ENCODE measurements at regions not wholly inside any gene's neighbourhood (a gene's known extent, or its start where the extent isn't known, plus 50 kb on each side); places are given as distances from the start of the nearest gene placed in this dataset.
A peak's percentile ranks its signal among the peaks of the same experiment; 100 is the strongest.
"Not testable (repeated sequence)": the region's sequence is repeated elsewhere in the genome, so short reads cannot be mapped to it uniquely, and the experiment has no call there.

- not testable (repeated sequence) for H3K27ac ChIP-seq (ENCODE audit: low read depth, low read length); H3K4me3 ChIP-seq (ENCODE audit: low read depth, low read length); H3K9me3 ChIP-seq (ENCODE audit: control insufficient read depth, insufficient read depth, low read length); H3K4me1 ChIP-seq (ENCODE audit: control insufficient read depth, insufficient read depth, low read length); H3K36me3 ChIP-seq (ENCODE audit: control insufficient read depth, insufficient read depth, low read length); DNase-seq (ENCODE audit: low read depth in 4 of 6, low spot score in 6 of 6); H3K27me3 ChIP-seq (ENCODE audit: control insufficient read depth, insufficient read depth, low read length)
- WGBS (ENCODE audit: insufficient coverage): no CpG with 5 or more reads among the region's 3 CpGs
Measured at GRCh38 chr2:87488991-87489390, 258.9 kb upstream of the PLGLB2 start.

GRCh38 chr2:87494846-87495245, 253.0 kb upstream of the PLGLB2 start:
- H3K4me1 ChIP-seq (ENCODE audit: control insufficient read depth, insufficient read depth, low read length); H3K36me3 ChIP-seq (ENCODE audit: control insufficient read depth, insufficient read depth, low read length); DNase-seq (ENCODE audit: low read depth in 4 of 6, low spot score in 6 of 6); H3K4me3 ChIP-seq (ENCODE audit: low read depth, low read length); H3K27me3 ChIP-seq (ENCODE audit: control insufficient read depth, insufficient read depth, low read length); H3K9me3 ChIP-seq (ENCODE audit: control insufficient read depth, insufficient read depth, low read length); H3K27ac ChIP-seq (ENCODE audit: low read depth, low read length): not testable (repeated sequence)
- no CpG with 5 or more reads among the region's 5 CpGs for WGBS (ENCODE audit: insufficient coverage)

- not testable (repeated sequence) for H3K36me3 ChIP-seq (ENCODE audit: control insufficient read depth, insufficient read depth, low read length); H3K4me1 ChIP-seq (ENCODE audit: control insufficient read depth, insufficient read depth, low read length); H3K4me3 ChIP-seq (ENCODE audit: low read depth, low read length); H3K9me3 ChIP-seq (ENCODE audit: control insufficient read depth, insufficient read depth, low read length); DNase-seq (ENCODE audit: low read depth in 4 of 6, low spot score in 6 of 6); H3K27me3 ChIP-seq (ENCODE audit: control insufficient read depth, insufficient read depth, low read length); H3K27ac ChIP-seq (ENCODE audit: low read depth, low read length)
- WGBS (ENCODE audit: insufficient coverage): no CpG with 5 or more reads among the region's 5 CpGs
Measured at GRCh38 chr2:87495455-87495854, 252.4 kb upstream of the PLGLB2 start.

DNA sequence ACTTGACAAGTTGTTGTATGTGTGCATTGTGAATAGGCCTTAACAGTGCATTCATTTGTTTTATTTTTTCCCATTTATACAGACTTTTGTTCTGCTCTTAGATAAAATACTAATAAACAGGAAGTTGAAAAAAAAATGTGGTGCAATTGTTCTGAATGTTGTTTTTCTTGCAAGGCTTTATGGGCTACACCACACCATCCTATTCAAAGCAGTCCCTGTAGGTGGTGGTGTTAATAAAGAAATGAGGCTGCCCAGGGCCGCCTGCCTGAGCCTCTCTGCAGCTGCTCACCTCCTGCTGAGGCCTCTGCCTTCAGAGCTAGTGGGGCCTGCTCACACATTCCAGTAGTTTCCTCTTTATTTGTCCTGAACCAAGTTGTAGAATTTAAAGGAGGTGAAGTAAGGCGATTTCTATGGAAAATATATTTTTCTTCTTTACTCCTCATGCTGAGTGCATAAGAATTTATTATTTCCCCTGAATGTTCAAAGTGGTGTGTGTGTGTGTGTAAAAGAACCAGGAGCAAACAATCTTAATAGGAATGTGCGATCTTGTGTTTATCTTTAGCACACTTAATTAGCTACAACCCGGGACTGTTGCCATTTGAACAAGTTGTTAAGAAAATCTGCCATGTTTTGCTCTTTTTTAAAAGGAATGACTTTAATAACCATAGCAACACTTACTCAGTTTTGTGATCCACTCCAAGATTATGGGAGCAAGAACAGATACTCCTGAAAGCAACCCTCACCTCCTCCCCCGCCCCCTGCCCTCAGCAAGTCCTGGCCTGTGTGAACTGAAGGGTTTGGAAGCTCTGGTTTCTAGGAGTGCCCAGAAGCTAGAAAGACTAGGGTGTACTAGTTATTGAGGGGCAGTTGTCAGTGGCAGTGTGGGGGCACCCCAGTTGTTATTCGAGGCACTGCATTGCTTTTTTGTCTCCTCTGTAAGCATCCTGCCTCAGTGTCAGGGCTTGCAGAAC, 251.6 kb upstream of the PLGLB2 start:
- not testable (repeated sequence) for H3K4me3 ChIP-seq (ENCODE audit: low read depth, low read length); H3K4me1 ChIP-seq (ENCODE audit: control insufficient read depth, insufficient read depth, low read length); H3K9me3 ChIP-seq (ENCODE audit: control insufficient read depth, insufficient read depth, low read length); H3K27ac ChIP-seq (ENCODE audit: low read depth, low read length); H3K36me3 ChIP-seq (ENCODE audit: control insufficient read depth, insufficient read depth, low read length); H3K27me3 ChIP-seq (ENCODE audit: control insufficient read depth, insufficient read depth, low read length)
- WGBS (ENCODE audit: insufficient coverage): no CpG with 5 or more reads among the region's 6 CpGs
- peak in 3 of 6 donors; percentile 2 to 68 (median 8) for DNase-seq (ENCODE audit: low read depth in 4 of 6, low spot score in 6 of 6)

- H3K9me3 ChIP-seq (ENCODE audit: control insufficient read depth, insufficient read depth, low read length); H3K36me3 ChIP-seq (ENCODE audit: control insufficient read depth, insufficient read depth, low read length); H3K27ac ChIP-seq (ENCODE audit: low read depth, low read length); DNase-seq (ENCODE audit: low read depth in 4 of 6, low spot score in 6 of 6); H3K4me1 ChIP-seq (ENCODE audit: control insufficient read depth, insufficient read depth, low read length); H3K27me3 ChIP-seq (ENCODE audit: control insufficient read depth, insufficient read depth, low read length); H3K4me3 ChIP-seq (ENCODE audit: low read depth, low read length): not testable (repeated sequence)
- no CpG with 5 or more reads among the region's 3 CpGs for WGBS (ENCODE audit: insufficient coverage)
Measured at GRCh38 chr2:87497135-87497534, 250.8 kb upstream of the PLGLB2 start.

DNA sequence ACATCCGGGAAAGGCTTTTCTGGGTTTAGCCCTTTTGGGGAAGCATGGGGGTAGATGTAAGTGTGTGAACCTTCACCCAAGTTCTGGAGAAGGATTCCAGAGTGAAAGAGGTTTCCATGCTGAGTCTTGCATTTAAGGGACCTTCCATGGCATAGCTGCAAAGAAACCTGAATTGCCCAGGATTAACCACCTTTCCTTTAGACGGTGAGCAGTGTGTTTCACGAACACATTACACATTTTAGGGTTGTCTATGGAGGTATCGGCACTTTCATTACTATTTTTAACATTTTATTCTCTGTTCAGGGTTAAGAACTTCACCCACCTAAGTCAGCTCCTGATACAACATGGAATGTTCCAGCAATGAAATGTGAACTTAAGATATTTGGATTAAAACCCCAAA, 250.2 kb upstream of the PLGLB2 start:
- not testable (repeated sequence) for H3K4me3 ChIP-seq (ENCODE audit: low read depth, low read length); H3K27me3 ChIP-seq (ENCODE audit: control insufficient read depth, insufficient read depth, low read length); H3K4me1 ChIP-seq (ENCODE audit: control insufficient read depth, insufficient read depth, low read length); H3K36me3 ChIP-seq (ENCODE audit: control insufficient read depth, insufficient read depth, low read length); DNase-seq (ENCODE audit: low read depth in 4 of 6, low spot score in 6 of 6); H3K27ac ChIP-seq (ENCODE audit: low read depth, low read length); H3K9me3 ChIP-seq (ENCODE audit: control insufficient read depth, insufficient read depth, low read length)
- WGBS (ENCODE audit: insufficient coverage): no CpG with 5 or more reads among the region's 4 CpGs

DNA sequence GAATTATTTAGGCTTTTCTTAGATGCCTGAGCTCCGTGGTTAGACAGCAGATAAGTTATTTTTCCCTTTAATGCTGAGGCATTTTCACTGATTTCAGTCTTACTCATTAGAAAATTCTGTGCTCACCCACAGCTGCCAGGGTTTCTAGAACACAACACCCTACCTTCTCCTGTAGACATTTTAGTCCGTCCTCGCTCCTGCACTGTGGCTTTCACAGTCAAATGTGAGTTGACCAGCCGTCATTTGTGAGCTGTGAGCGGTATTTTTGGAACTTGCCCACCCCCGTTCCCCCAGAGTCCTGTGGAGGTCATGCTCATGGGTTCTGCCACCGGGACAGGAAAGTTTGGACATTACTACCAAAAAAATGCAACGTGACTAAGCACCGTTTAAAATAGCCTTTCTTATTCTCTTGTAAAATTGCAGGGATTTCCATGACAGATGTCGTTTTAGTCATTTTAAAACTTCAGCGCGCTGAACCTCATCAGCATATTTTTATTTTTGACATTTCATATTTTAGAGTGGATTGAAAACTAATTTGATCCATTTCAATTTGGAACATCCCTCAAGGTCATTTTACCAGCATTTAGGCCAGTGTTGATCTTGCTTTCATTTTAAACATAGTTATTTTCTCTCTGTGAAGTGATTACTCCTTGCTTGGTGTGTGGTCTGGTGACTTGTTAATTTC, 249.6 kb upstream of the PLGLB2 start:
- not testable (repeated sequence) for H3K36me3 ChIP-seq (ENCODE audit: control insufficient read depth, insufficient read depth, low read length); H3K27me3 ChIP-seq (ENCODE audit: control insufficient read depth, insufficient read depth, low read length); H3K4me1 ChIP-seq (ENCODE audit: control insufficient read depth, insufficient read depth, low read length); H3K4me3 ChIP-seq (ENCODE audit: low read depth, low read length); H3K27ac ChIP-seq (ENCODE audit: low read depth, low read length); DNase-seq (ENCODE audit: low read depth in 4 of 6, low spot score in 6 of 6); H3K9me3 ChIP-seq (ENCODE audit: control insufficient read depth, insufficient read depth, low read length)
- no CpG with 5 or more reads among the region's 12 CpGs for WGBS (ENCODE audit: insufficient coverage)

DNA sequence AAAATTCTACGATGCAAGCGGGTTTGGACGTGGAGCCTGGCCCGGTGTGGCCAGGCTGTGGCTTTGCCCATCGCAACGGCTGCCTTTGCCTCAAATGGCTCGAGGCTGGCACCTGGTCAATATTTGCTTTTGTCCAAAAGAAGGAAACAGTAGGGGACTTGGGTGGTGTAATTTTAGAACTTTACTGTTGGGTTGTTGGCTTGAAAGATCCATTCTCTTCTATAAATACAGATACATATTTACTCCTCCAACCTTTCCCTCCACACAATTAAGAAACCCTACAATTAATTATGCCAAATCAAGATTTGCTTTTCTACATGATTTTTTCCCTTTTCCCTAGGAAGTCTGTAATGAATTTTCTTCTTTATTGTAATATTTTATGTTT, 249.0 kb upstream of the PLGLB2 start:
- not testable (repeated sequence) for H3K36me3 ChIP-seq (ENCODE audit: control insufficient read depth, insufficient read depth, low read length); H3K9me3 ChIP-seq (ENCODE audit: control insufficient read depth, insufficient read depth, low read length); H3K4me3 ChIP-seq (ENCODE audit: low read depth, low read length); H3K27ac ChIP-seq (ENCODE audit: low read depth, low read length); H3K27me3 ChIP-seq (ENCODE audit: control insufficient read depth, insufficient read depth, low read length); DNase-seq (ENCODE audit: low read depth in 4 of 6, low spot score in 6 of 6); H3K4me1 ChIP-seq (ENCODE audit: control insufficient read depth, insufficient read depth, low read length)
- no CpG with 5 or more reads among the region's 7 CpGs for WGBS (ENCODE audit: insufficient coverage)

GRCh38 chr2:87499860-87500259, 248.0 kb upstream of the PLGLB2 start:
- not testable (repeated sequence) for H3K9me3 ChIP-seq (ENCODE audit: control insufficient read depth, insufficient read depth, low read length); H3K27ac ChIP-seq (ENCODE audit: low read depth, low read length); H3K27me3 ChIP-seq (ENCODE audit: control insufficient read depth, insufficient read depth, low read length); DNase-seq (ENCODE audit: low read depth in 4 of 6, low spot score in 6 of 6); H3K36me3 ChIP-seq (ENCODE audit: control insufficient read depth, insufficient read depth, low read length); H3K4me3 ChIP-seq (ENCODE audit: low read depth, low read length); H3K4me1 ChIP-seq (ENCODE audit: control insufficient read depth, insufficient read depth, low read length)
- no CpG with 5 or more reads among the region's 6 CpGs for WGBS (ENCODE audit: insufficient coverage)

- H3K4me1 ChIP-seq (ENCODE audit: control insufficient read depth, insufficient read depth, low read length); H3K36me3 ChIP-seq (ENCODE audit: control insufficient read depth, insufficient read depth, low read length); DNase-seq (ENCODE audit: low read depth in 4 of 6, low spot score in 6 of 6); H3K27me3 ChIP-seq (ENCODE audit: control insufficient read depth, insufficient read depth, low read length); H3K9me3 ChIP-seq (ENCODE audit: control insufficient read depth, insufficient read depth, low read length); H3K4me3 ChIP-seq (ENCODE audit: low read depth, low read length); H3K27ac ChIP-seq (ENCODE audit: low read depth, low read length): not testable (repeated sequence)
Measured at GRCh38 chr2:87500421-87500820, 247.5 kb upstream of the PLGLB2 start.

Data from spinal cord (tissue), 9 donors.